WI38 (cell line): ENCODE measurements at regions not wholly inside any gene's neighbourhood (a gene's known extent, or its start where the extent isn't known, plus 50 kb on each side); places are given as distances from the start of the nearest gene placed in this dataset.

ENCODE experiments used
- H3K4me3 ChIP-seq: 2 replicates; pipeline ENCODE4 v1.5.1; 2011; ENCODE audit warnings: low read depth, mild to moderate bottlenecking, control low read depth, low read length
- TF ChIP-seq, protein P1 (sequence below): IDR thresholded peaks from 2 replicates; pipeline ENCODE4 v1.5.1; 2012; ENCODE audit warnings: low read depth, mild to moderate bottlenecking, control low read depth, low read length

DNA sequence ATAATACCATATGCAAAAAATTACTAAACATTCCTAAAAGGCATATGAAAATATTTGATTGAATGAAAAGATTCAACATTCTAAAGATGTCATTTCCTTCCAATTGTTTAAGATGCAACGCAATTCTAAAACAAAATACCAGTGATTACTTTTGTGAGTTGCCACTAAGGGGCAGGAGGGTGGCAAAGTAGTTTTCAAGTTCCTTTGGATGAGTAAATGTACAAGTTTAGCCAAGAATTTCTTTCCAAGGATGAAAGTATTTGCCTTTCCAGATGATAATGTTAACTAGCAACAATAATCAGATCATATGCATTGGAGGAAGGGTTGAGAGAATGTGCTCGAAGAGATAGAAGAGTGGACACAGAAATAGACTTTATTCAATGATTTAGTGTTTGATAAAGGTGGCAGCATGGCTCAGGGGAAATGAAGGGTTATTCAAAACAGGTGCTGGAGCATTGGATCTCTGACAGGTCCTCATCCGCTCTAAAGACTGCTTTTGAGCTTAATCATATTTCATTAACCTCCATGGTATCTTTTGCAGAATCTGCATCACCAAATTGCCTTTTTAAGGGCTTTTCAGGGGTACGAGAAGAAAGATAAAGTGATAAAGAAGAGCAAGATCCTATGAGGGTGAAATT, 678.5 kb upstream of the TBX3 start:
- TF ChIP-seq, protein P1, sequence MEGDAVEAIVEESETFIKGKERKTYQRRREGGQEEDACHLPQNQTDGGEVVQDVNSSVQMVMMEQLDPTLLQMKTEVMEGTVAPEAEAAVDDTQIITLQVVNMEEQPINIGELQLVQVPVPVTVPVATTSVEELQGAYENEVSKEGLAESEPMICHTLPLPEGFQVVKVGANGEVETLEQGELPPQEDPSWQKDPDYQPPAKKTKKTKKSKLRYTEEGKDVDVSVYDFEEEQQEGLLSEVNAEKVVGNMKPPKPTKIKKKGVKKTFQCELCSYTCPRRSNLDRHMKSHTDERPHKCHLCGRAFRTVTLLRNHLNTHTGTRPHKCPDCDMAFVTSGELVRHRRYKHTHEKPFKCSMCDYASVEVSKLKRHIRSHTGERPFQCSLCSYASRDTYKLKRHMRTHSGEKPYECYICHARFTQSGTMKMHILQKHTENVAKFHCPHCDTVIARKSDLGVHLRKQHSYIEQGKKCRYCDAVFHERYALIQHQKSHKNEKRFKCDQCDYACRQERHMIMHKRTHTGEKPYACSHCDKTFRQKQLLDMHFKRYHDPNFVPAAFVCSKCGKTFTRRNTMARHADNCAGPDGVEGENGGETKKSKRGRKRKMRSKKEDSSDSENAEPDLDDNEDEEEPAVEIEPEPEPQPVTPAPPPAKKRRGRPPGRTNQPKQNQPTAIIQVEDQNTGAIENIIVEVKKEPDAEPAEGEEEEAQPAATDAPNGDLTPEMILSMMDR: no peak
- H3K4me3 ChIP-seq: no peak overlapping the region

DNA sequence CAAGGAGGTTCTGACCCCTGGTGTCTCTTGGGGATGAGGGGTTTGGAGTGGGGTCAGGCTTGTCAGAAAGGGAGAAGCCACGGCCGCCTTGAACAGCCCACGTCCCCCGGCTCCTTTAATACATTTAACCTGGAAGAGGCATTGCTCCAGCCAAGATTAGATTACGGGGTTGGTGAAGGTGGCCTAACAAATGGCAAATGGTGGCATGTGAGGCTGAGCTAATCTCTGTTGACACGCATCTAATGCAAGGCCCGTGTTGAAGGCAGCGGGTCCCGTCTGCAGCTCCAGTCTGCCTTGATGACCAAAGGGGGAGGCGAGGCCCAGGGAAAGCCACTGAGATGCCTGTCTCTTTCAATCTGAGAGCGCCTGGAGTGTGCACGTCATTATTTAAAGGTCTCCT, 673.7 kb upstream of the TBX3 start:
- TF ChIP-seq, protein P1: no peak
- H3K4me3 ChIP-seq: no peak overlapping the region

DNA sequence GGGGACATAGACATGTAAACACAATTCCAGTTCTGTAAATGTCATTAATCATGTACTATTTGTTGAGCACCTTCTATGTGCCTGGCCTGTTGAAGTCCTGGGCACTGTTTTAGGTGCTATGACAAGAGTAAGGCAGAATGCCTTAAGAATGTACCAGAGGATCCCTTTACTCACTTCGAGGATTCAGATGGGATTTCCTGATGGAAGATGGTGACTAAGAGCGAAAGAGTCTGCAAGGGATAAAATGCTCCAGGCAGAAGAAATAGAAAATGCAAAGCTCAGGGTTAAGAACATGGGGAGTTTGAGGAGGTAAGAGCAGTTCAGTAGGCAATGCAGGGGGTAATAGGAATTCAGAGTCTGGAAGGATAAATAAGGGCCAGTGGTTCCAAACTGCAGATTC, 671.3 kb upstream of the TBX3 start:
- no peak overlapping the region for H3K4me3 ChIP-seq
- TF ChIP-seq, protein P1: no peak

DNA sequence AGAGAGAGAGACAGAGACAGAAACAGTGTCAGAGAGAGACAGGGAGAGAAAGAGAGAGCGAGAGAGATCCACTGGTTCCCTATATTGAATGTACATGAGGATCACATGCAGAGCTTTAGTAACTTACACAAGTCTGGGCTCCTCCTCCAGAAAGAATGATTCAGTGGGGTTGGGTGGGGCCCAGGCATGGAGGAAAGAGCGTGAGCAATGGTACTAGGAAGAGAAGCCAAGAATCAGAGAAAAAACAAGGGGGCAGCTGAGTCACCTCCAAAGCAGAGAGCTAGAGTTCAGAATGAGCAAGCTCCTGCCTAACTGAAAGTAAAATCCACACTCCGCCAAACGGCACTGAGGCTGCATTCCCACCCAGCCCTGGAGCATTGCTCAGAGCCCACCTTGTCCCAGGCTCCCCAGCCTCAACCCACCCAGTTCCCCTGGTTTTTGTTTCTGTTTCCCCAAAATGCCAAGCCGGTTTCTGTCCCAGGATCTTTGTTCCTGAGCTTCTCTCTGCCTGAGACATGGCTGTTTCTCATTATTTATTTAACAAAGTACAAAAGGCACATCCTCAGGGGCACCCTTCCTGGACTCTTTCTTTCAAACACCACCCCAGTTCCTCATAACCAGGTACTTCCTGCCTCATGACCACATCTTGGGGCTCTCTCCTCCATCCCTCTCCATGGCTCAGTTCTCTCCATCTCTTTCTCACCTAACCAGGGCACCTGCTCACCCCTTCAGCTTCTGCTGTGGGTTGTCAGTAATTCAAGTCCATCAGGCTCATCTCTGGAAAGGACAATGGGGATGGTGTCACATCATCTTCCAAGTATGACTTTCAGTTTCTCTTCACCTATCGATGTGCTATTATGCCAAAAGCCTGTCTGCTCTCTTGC, 670.3 kb upstream of the TBX3 start:
- TF ChIP-seq, protein P1: no peak
- peak overlapping the region; percentile 63 for H3K4me3 ChIP-seq

DNA sequence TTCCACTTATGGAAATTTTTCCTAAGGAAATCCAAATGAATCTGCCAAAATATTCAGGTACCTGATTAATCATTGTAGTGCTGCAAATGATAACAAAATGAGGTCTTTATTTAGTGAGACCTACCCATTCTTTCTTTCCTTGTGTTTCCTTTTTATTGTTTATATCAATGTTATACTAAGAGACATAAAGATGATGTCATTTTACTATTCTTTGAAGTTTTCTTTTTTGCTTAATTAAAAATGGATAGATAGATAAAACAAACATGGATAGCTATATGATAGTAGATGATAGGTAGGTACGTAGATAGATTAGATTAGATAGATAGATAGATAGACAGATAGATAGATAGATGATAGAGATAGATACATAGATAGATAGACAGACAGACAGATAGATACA, 669.5 kb upstream of the TBX3 start:
- TF ChIP-seq, protein P1: no peak

DNA sequence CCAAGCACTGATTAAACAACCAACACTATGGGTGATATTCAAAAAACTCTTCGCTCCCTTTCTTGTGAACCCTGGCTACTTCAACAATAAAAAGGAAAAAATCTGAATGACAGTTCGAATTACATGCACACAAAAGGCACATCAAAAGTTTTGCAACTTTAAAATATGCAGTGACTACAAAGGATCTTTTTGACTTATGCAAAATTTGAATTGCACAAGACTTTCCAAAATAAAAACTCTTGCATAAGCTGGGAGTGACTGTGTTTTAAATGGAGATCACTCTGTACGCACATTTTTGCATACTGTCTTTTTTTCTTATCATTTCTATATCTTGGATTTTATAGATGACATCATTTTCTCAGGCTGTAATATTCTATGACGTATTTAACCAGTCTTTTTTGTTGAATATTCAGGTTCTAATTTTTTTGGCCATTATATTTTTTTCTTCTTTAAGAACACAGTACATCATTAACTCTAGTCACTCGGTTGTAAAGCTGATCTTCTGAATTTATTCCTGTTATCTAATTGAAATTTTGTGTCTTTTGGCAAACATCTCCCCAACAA, 667.6 kb upstream of the TBX3 start:
- H3K4me3 ChIP-seq: no peak overlapping the region
- TF ChIP-seq, protein P1: no peak

More for the DNA sequence above, 669.5 kb upstream of the TBX3 start:
- H3K4me3 ChIP-seq: no peak overlapping the region

DNA sequence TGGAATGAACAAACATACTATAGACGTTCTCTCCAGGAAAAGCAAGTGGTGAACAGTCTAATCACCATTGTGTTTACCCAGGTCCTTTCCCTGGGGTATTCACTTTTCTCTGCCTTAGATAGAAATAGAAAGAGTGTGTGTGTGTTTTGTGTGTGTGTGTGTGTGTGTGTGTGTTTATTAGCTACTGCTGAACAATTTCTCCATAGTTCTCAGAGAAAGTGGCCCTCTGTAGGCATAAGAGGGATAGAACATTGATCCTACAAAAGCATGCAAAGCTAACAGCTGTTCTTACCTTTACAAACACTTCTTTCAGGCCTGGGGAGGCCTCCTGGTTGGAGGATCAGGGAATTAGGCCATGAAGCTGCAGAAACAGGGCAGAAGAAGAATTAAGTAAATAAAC, 665.7 kb upstream of the TBX3 start:
- no peak overlapping the region for H3K4me3 ChIP-seq
- TF ChIP-seq, protein P1: no peak
